Cardiac muscle cell (in vitro differentiated cells and primary cell): ENCODE measurements at regions not wholly inside any gene's neighbourhood (a gene's known extent, or its start where the extent isn't known, plus 50 kb on each side); places are given as distances from the start of the nearest gene placed in this dataset.
A peak's percentile ranks its signal among the peaks of the same experiment; 100 is the strongest.

Experiments
- DNase-seq, 2 donors: peaks; one replicate each; pipeline versions ENCODE4 v3.0.0 to v3.0.0-alpha.2; 2010 to 2017; ENCODE audit warnings: low read depth in 1 of 2, low spot score in 1 of 2
- H3K27ac ChIP-seq: fragments of 200-600 bp; sonication (generic); 2 replicates; pipeline ENCODE4 v1.5.1; 2016
- H3K27me3 ChIP-seq: fragments of 200-600 bp; sonication (generic); 2 replicates; pipeline ENCODE4 v1.6.0; 2016; ENCODE audit warnings: control low read depth
- H3K36me3 ChIP-seq: fragments of 200-600 bp; sonication (generic); 2 replicates; pipeline ENCODE4 v1.5.1; 2016; ENCODE audit warnings: control low read depth
- H3K4me1 ChIP-seq: fragments of 200-600 bp; sonication (generic); 2 replicates; pipeline ENCODE4 v1.8.1; 2017; ENCODE audit warnings: low read depth, mild to moderate bottlenecking, mixed run types
- H3K4me3 ChIP-seq: fragments of 200-600 bp; sonication (generic); 2 replicates; pipeline ENCODE4 v1.5.1; 2016; ENCODE audit warnings: mild to moderate bottlenecking
- H3K9me3 ChIP-seq: fragments of 200-600 bp; sonication (generic); 2 replicates; pipeline ENCODE4 v1.5.1; 2017; ENCODE audit warnings: low read depth, mild to moderate bottlenecking, control low read depth
- TF ChIP-seq, protein P1 (sequence below): IDR thresholded peaks from 2 replicates; pipeline ENCODE4 v1.5.1; 2012; ENCODE audit warnings: low read depth, mild to moderate bottlenecking, low read length

DNA sequence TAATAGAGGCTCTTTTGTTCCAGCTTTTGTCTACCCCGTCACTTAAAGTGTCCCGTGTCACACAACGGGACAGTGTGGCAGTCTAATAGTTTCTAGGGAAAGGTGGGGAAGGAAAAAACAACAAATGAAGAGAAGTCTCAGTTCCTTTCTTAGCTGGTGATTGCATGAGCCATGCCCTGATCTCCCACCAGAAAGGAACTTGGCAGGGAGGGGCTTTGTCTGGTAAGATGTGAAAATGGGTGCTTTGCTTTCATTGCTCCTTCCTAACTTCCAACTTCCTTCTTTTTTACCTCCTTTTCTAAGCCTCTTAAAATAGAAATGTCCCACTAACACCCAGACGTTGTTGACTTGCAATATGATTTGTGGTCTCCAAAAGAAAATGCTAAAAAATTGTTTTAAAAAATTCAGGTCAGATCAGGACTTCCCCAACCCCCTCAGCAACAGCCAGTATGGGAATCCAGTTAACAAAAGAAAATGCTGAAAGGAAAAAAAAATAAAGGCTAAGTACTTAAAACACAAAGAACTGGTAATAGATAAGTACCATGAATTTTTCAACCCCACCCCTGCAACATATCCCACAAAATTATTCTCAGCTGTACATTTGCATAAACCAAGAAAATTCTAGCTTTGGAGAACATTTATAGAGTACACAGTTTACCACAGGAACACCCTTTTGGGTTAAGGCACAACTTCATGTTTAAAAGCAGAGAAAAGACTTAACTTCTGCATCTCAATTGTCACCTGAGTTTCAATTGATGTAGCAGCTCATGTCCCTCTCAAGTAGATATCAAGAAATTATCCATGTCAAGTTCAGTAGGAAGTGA is 106.2 kb downstream of the NIBAN1 start:
- DNase-seq, result no peak
- H3K27me3 ChIP-seq, result no peaks in the 10 kb centered on the region
- H3K4me3 ChIP-seq, result no peak overlapping the region
- H3K27ac ChIP-seq, result no peak overlapping the region
- no peaks in the 10 kb centered on the region for H3K4me1 ChIP-seq
- H3K9me3 ChIP-seq, result no peaks in the 10 kb centered on the region
- TF ChIP-seq, protein P1, sequence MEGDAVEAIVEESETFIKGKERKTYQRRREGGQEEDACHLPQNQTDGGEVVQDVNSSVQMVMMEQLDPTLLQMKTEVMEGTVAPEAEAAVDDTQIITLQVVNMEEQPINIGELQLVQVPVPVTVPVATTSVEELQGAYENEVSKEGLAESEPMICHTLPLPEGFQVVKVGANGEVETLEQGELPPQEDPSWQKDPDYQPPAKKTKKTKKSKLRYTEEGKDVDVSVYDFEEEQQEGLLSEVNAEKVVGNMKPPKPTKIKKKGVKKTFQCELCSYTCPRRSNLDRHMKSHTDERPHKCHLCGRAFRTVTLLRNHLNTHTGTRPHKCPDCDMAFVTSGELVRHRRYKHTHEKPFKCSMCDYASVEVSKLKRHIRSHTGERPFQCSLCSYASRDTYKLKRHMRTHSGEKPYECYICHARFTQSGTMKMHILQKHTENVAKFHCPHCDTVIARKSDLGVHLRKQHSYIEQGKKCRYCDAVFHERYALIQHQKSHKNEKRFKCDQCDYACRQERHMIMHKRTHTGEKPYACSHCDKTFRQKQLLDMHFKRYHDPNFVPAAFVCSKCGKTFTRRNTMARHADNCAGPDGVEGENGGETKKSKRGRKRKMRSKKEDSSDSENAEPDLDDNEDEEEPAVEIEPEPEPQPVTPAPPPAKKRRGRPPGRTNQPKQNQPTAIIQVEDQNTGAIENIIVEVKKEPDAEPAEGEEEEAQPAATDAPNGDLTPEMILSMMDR, result no peak
- H3K36me3 ChIP-seq, result no peaks in the 10 kb centered on the region

DNA sequence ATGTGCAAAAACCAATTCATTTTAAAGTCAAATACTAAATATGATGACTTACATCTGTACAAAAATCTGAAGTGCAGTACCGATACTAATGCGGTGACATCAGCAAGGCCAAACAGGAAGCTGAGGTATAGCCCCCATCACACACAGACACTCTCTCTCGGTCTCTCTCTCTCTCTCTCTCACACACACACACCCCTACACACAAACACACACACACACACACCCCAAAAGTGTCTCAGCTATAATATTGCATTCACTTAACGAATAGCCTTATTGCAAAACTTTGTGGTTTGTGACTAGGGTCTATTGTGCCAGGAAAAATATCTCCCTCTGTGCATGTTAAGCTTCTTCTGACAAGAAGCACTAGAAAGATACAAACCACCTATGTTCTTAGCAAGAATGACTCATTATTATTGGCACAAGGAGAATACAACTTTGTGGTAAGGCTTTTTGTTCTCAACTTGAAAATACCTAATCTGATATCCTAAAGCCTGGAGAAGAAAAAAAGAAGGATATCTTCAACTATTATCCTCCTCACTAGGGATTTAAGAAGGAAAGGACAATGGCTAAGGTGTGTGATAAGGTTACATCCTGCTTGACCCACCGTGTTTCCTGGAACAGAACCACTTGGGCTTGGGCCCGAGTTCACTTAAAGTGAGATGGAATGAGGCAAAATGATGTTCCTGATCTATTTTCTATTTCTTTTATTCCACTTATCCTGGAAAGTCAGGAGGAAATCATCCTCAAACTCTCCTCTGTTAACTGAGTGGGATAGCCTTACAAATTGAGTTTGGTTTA is 107.1 kb downstream of the NIBAN1 start:
- H3K4me3 ChIP-seq, result no peak overlapping the region
- peak in 1 of 2 donors; percentile 98 for DNase-seq
- H3K27ac ChIP-seq, result no peak overlapping the region
- no peaks in the 10 kb centered on the region for H3K27me3 ChIP-seq
- TF ChIP-seq, protein P1, result no peak
- H3K36me3 ChIP-seq, result no peaks in the 10 kb centered on the region
- no peaks in the 10 kb centered on the region for H3K4me1 ChIP-seq
- no peaks in the 10 kb centered on the region for H3K9me3 ChIP-seq

DNA sequence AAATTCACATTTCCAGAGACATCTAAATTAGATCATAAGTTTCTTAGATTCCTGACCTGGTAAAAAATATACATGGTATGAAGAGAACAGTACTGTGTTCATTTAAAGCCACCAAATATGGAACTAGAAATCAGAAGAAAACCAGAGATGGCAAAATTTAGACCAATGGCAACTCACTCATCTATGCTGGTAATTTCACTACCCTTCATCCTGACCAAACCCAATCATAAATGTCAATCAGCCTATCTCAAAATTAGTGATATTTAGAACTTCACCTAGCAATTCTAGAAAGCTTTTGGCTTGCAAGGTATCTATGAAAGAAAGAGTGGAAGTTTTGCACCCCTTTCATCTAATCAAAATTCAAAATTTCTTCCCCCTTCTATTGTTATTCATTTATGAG is 107.7 kb downstream of the NIBAN1 start:
- Histone ChIP-seq H3K4me1 (no peaks in the 10 kb centered on the region), H3K36me3 (no peaks in the 10 kb centered on the region), H3K9me3 (no peaks in the 10 kb centered on the region), H3K27ac (no peak overlapping the region), H3K4me3 (no peak overlapping the region), H3K27me3 (no peaks in the 10 kb centered on the region)
- no peak for DNase-seq
- TF ChIP-seq, protein P1, result no peak

DNA sequence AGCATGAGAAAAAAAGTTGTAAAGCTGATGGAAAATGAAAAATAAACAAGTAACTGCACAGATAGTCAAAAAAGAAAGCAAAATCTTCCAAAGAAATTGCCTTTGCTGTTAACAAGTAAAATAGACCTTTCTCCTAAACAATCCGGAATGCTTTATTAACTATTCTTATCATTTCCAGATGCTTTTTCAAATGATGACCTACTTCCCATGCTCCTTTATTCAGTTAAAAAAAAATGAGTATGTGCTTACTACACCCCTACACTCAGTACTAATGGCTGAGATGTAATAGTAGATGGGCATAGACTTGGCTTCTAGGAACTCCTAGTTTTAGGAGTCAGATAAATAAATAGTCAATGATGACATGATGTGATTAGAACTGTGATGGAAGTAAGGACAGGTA is 108.5 kb downstream of the NIBAN1 start:
- H3K4me3 ChIP-seq, result no peak overlapping the region
- H3K4me1 ChIP-seq, result no peaks in the 10 kb centered on the region
- H3K36me3 ChIP-seq, result no peaks in the 10 kb centered on the region
- TF ChIP-seq, protein P1, result no peak
- no peak overlapping the region for H3K27ac ChIP-seq
- DNase-seq, result no peak
- H3K9me3 ChIP-seq, result no peaks in the 10 kb centered on the region
- H3K27me3 ChIP-seq, result no peaks in the 10 kb centered on the region

DNA sequence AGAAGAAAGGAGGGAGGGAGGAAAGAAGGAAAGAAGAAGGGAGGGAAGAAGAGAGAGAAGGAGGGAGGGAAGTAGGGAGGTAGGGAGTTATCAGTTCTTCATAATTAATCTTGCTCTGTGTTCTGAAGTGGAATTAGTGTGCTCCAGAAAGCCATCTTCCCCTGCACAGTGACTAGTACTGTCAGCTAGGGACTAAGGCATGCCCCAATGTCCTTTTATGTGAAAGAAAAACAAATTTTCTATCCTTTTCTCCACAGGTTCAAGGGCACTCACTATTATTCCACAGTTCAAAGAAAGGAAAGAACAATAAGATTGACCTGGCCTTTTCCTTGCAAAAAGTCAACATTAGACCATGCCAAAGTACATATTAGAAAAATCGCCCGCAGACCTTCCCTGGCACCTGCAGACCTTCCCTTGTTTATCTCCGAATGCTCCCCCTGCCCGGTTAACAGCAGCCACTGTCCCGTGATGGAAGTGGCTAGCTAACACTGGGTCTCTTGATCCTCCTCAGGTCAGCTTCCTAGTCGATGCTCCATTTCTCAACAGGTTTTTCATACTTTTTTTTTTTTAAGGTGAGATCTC is 107.2 kb upstream of the EDEM3 start:
- DNase-seq, result no peak
- H3K4me1 ChIP-seq, result no peaks in the 10 kb centered on the region
- no peaks in the 10 kb centered on the region for H3K9me3 ChIP-seq
- no peaks in the 10 kb centered on the region for H3K36me3 ChIP-seq
- TF ChIP-seq, protein P1, result no peak
- no peaks in the 10 kb centered on the region for H3K27me3 ChIP-seq
- H3K4me3 ChIP-seq, result no peak overlapping the region
- no peak overlapping the region for H3K27ac ChIP-seq
